ENCODE measurements at regions not wholly inside any gene's neighbourhood (a gene's known extent, or its start where the extent isn't known, plus 50 kb on each side); places are given as distances from the start of the nearest gene placed in this dataset.
"Not testable (repeated sequence)": the region's sequence is repeated elsewhere in the genome, so short reads cannot be mapped to it uniquely, and the experiment has no call there.

DNA sequence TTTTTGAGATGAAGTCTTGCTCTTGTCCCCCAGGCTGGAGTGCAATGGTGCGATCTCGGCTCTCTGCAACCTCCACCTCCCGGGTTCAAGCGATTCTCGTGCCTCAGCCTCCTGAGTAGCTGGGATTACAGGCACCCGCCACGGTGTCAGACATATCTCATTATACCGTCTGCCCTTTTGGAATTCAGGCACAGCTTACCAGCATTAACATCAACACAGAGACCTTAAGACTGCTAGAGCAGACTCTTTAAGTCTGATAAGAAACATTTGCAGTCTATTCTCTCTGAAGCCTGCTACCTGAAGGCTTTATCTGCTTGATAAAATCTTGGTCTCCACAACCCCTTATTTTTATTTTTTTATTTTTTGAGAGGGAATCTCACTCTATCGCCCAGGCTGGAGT is 78.7 kb downstream of the SOWAHC start:
- not testable (repeated sequence) for H2BK12ac ChIP-seq (ENCODE audit: low read length); H3K4me1 ChIP-seq (ENCODE audit: control insufficient read depth in 2 of 2, insufficient read depth in 1 of 2, low read depth in 1 of 2, low read length in 2 of 2); H3K23ac ChIP-seq (ENCODE audit: low read depth, low read length, poor library complexity); H3K9me3 ChIP-seq (replicated peaks in 1 of 2; ENCODE audit: control insufficient read depth in 2 of 2, insufficient read depth in 1 of 2, low read depth in 1 of 2, low read length in 2 of 2); DNase-seq (ENCODE audit: low spot score); H3K4me3 ChIP-seq (ENCODE audit: low read length in 2 of 2); H4K8ac ChIP-seq (ENCODE audit: low read depth, low read length); H3K36me3 ChIP-seq (replicated peaks in 1 of 2; ENCODE audit: control insufficient read depth in 2 of 2, insufficient read depth in 2 of 2, low read length in 2 of 2); H2AK5ac ChIP-seq (ENCODE audit: low read depth, low read length); H2BK15ac ChIP-seq (ENCODE audit: low read length); H3K79me1 ChIP-seq (ENCODE audit: low read depth, low read length); H3K4ac ChIP-seq (ENCODE audit: low read length); H3K27ac ChIP-seq (replicated peaks; ENCODE audit: low read length); H2AFZ ChIP-seq (ENCODE audit: low read length); H2BK120ac ChIP-seq (ENCODE audit: low read depth, low read length); H3K14ac ChIP-seq (ENCODE audit: low read length); H3K27me3 ChIP-seq (ENCODE audit: control insufficient read depth in 3 of 3, insufficient read depth in 3 of 3, low read depth in 1 of 3, low read length in 3 of 3); H3K9ac ChIP-seq (ENCODE audit: low read depth, low read length, poor library complexity); H4K91ac ChIP-seq (ENCODE audit: low read depth, low read length, poor library complexity); H3K18ac ChIP-seq (ENCODE audit: low read length); H3K4me2 ChIP-seq (ENCODE audit: insufficient read depth, low read length, poor library complexity, severe bottlenecking); H2BK5ac ChIP-seq (ENCODE audit: low read length)
- no CpG with 5 or more reads among the region's 9 CpGs for WGBS, 2 donors (ENCODE audit: extremely low coverage in 2 of 2, insufficient read length in 2 of 2, insufficient replicate concordance in 1 of 2)

DNA sequence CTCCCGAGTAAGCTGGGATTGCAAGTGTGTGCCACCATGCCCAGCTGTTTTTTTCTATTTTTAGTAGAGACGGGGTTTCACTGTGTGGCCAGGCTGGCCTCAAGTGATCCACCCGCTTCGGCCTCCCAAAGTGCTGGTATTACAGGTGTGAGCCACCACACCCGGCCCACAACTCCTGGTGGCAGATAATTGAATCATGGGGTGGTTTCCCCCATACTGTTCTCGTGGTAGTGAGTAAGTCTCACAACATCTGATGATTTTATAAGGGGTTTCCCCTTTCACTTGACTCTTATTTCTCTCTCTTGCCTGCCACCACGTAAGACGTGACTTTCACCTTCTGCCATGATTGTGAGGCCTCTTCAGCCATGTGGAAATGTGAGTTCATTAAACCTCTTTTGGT is 79.1 kb downstream of the SOWAHC start:
- H3K27ac ChIP-seq (replicated peaks; ENCODE audit: low read length); H2BK15ac ChIP-seq (ENCODE audit: low read length); H2BK5ac ChIP-seq (ENCODE audit: low read length); H3K9me3 ChIP-seq (replicated peaks in 1 of 2; ENCODE audit: control insufficient read depth in 2 of 2, insufficient read depth in 1 of 2, low read depth in 1 of 2, low read length in 2 of 2); H4K8ac ChIP-seq (ENCODE audit: low read depth, low read length); H3K4me3 ChIP-seq (ENCODE audit: low read length in 2 of 2); H2BK120ac ChIP-seq (ENCODE audit: low read depth, low read length); H3K14ac ChIP-seq (ENCODE audit: low read length); H3K9ac ChIP-seq (ENCODE audit: low read depth, low read length, poor library complexity); H3K23ac ChIP-seq (ENCODE audit: low read depth, low read length, poor library complexity); H3K4me2 ChIP-seq (ENCODE audit: insufficient read depth, low read length, poor library complexity, severe bottlenecking); H3K4ac ChIP-seq (ENCODE audit: low read length); H2AFZ ChIP-seq (ENCODE audit: low read length); H3K18ac ChIP-seq (ENCODE audit: low read length); H3K4me1 ChIP-seq (ENCODE audit: control insufficient read depth in 2 of 2, insufficient read depth in 1 of 2, low read depth in 1 of 2, low read length in 2 of 2); H3K27me3 ChIP-seq (ENCODE audit: control insufficient read depth in 3 of 3, insufficient read depth in 3 of 3, low read depth in 1 of 3, low read length in 3 of 3); H3K36me3 ChIP-seq (replicated peaks in 1 of 2; ENCODE audit: control insufficient read depth in 2 of 2, insufficient read depth in 2 of 2, low read length in 2 of 2); DNase-seq (ENCODE audit: low spot score); H2AK5ac ChIP-seq (ENCODE audit: low read depth, low read length); H4K91ac ChIP-seq (ENCODE audit: low read depth, low read length, poor library complexity); H2BK12ac ChIP-seq (ENCODE audit: low read length); H3K79me1 ChIP-seq (ENCODE audit: low read depth, low read length): not testable (repeated sequence)
- no CpG with 5 or more reads among the region's 8 CpGs for WGBS, 2 donors (ENCODE audit: extremely low coverage in 2 of 2, insufficient read length in 2 of 2, insufficient replicate concordance in 1 of 2)

GRCh38 chr2:109694190-109694589 is 80.0 kb downstream of the SOWAHC start:
- Histone ChIP-seq H3K4ac (ENCODE audit: low read length) (no peak overlapping the region), H3K36me3 (replicated peaks in 1 of 2; ENCODE audit: control insufficient read depth in 2 of 2, insufficient read depth in 2 of 2, low read length in 2 of 2) (no peaks in the 10 kb centered on the region), H3K27me3 (ENCODE audit: control insufficient read depth in 3 of 3, insufficient read depth in 3 of 3, low read depth in 1 of 3, low read length in 3 of 3) (no peaks in the 10 kb centered on the region), H3K4me1 (ENCODE audit: control insufficient read depth in 2 of 2, insufficient read depth in 1 of 2, low read depth in 1 of 2, low read length in 2 of 2) (peaks cover 5 to 9% of the 10 kb centered on the region in 2 donors), H3K14ac (ENCODE audit: low read length) (no peak overlapping the region), H2BK12ac (ENCODE audit: low read length) (no peak overlapping the region), H2AK5ac (ENCODE audit: low read depth, low read length) (no peak overlapping the region), H3K79me1 (ENCODE audit: low read depth, low read length) (no peaks in the 10 kb centered on the region), H2BK15ac (ENCODE audit: low read length) (no peak overlapping the region), H3K4me2 (ENCODE audit: insufficient read depth, low read length, poor library complexity, severe bottlenecking) (no peak overlapping the region), H2AFZ (ENCODE audit: low read length) (no peak overlapping the region), H2BK120ac (ENCODE audit: low read depth, low read length) (no peak overlapping the region), H2BK5ac (ENCODE audit: low read length) (no peak overlapping the region), H3K23ac (ENCODE audit: low read depth, low read length, poor library complexity) (no peak overlapping the region), H4K91ac (ENCODE audit: low read depth, low read length, poor library complexity) (no peak overlapping the region), H3K4me3 (ENCODE audit: low read length in 2 of 2) (no peak overlapping the region), H3K9ac (ENCODE audit: low read depth, low read length, poor library complexity) (no peak overlapping the region), H4K8ac (ENCODE audit: low read depth, low read length) (no peak overlapping the region), H3K18ac (ENCODE audit: low read length) (no peak overlapping the region), H3K27ac (replicated peaks; ENCODE audit: low read length) (no peak overlapping the region), H3K9me3 (replicated peaks in 1 of 2; ENCODE audit: control insufficient read depth in 2 of 2, insufficient read depth in 1 of 2, low read depth in 1 of 2, low read length in 2 of 2) (no peaks in the 10 kb centered on the region)
- WGBS, 2 donors (ENCODE audit: extremely low coverage in 2 of 2, insufficient read length in 2 of 2, insufficient replicate concordance in 1 of 2): no CpG with 5 or more reads among the region's 2 CpGs
- DNase-seq (ENCODE audit: low spot score): no peak

- no peak overlapping the region for H2BK15ac ChIP-seq (ENCODE audit: low read length)
- H3K4me3 ChIP-seq (ENCODE audit: low read length in 2 of 2): no peak overlapping the region
- H2BK120ac ChIP-seq (ENCODE audit: low read depth, low read length): no peak overlapping the region
- H2BK5ac ChIP-seq (ENCODE audit: low read length): no peak overlapping the region
- H3K23ac ChIP-seq (ENCODE audit: low read depth, low read length, poor library complexity): no peak overlapping the region
- DNase-seq (ENCODE audit: low spot score): no peak
- no peak overlapping the region for H2AFZ ChIP-seq (ENCODE audit: low read length)
- H3K9me3 ChIP-seq (replicated peaks in 1 of 2; ENCODE audit: control insufficient read depth in 2 of 2, insufficient read depth in 1 of 2, low read depth in 1 of 2, low read length in 2 of 2): no peaks in the 10 kb centered on the region
- no peak overlapping the region for H2BK12ac ChIP-seq (ENCODE audit: low read length)
- no peak overlapping the region for H3K9ac ChIP-seq (ENCODE audit: low read depth, low read length, poor library complexity)
- H3K27ac ChIP-seq (replicated peaks; ENCODE audit: low read length): no peak overlapping the region
- no peak overlapping the region for H3K14ac ChIP-seq (ENCODE audit: low read length)
- H2AK5ac ChIP-seq (ENCODE audit: low read depth, low read length): no peak overlapping the region
- H3K4me1 ChIP-seq (ENCODE audit: control insufficient read depth in 2 of 2, insufficient read depth in 1 of 2, low read depth in 1 of 2, low read length in 2 of 2): peaks cover 8 to 16% of the 10 kb centered on the region in 2 donors
- H3K27me3 ChIP-seq (ENCODE audit: control insufficient read depth in 3 of 3, insufficient read depth in 3 of 3, low read depth in 1 of 3, low read length in 3 of 3): no peaks in the 10 kb centered on the region
- no peak overlapping the region for H4K91ac ChIP-seq (ENCODE audit: low read depth, low read length, poor library complexity)
- no peak overlapping the region for H3K4me2 ChIP-seq (ENCODE audit: insufficient read depth, low read length, poor library complexity, severe bottlenecking)
- H3K79me1 ChIP-seq (ENCODE audit: low read depth, low read length): no peaks in the 10 kb centered on the region
- H3K18ac ChIP-seq (ENCODE audit: low read length): no peak overlapping the region
- no peak overlapping the region for H3K4ac ChIP-seq (ENCODE audit: low read length)
- no CpG with 5 or more reads among the region's 2 CpGs for WGBS, 2 donors (ENCODE audit: extremely low coverage in 2 of 2, insufficient read length in 2 of 2, insufficient replicate concordance in 1 of 2)
- H3K36me3 ChIP-seq (replicated peaks in 1 of 2; ENCODE audit: control insufficient read depth in 2 of 2, insufficient read depth in 2 of 2, low read length in 2 of 2): no peaks in the 10 kb centered on the region
- no peak overlapping the region for H4K8ac ChIP-seq (ENCODE audit: low read depth, low read length)
Measured at GRCh38 chr2:109695290-109695689, 81.1 kb downstream of the SOWAHC start.
